HepG2 (cell line): ENCODE measurements at regions not wholly inside any gene's neighbourhood (a gene's known extent, or its start where the extent isn't known, plus 50 kb on each side); places are given as distances from the start of the nearest gene placed in this dataset.

Source experiments
- ATAC-seq: fragments of 200-7000 bp; cut with Tn5 transposase; 3 replicates; pipeline ENCODE4 v1.9.1; 2020; ENCODE audit warnings: mild to moderate bottlenecking, moderate library complexity
- BruUV-seq: library from RNA; stranded (reverse); fragments of 400-500 nt; replicated peaks from 2 replicates; lab custom pipeline; 2021; lab: Mats Ljungman, UMichigan
- CTCF ChIA-PET: fragments of 300-600 bp; formaldehyde crosslinking; extraction: SDS; loops from one replicate; lab custom pipeline; 2021; ENCODE audit warnings: low total read pairs, inconsistent platforms, low intra/inter-chr PET ratio; lab: Yijun Ruan, JAX
- POLR2A ChIA-PET: fragments of 350-600 bp; sonication (Branson Sonifier 250); formaldehyde crosslinking; loops from one replicate; lab custom pipeline; 2020; ENCODE audit warnings: antibody characterized with exemption, inconsistent platforms; lab: Yijun Ruan, JAX
- DNase-seq: peaks from one replicate; pipeline ENCODE4 v3.0.0-alpha.2; 2015; ENCODE audit warnings: low spot score
- FAIRE-seq: peaks from 3 replicates; lab custom pipeline; 2011; peaks lifted over from hg19 to GRCh38; lab: Jason Lieb, UNC
- H2AFZ ChIP-seq: one replicate; pipeline ENCODE4 v1.6.1; 2011; ENCODE audit warnings: low read length, inconsistent platforms
- H3K27ac ChIP-seq: fragments of 300-600 bp; 3 replicates; pipeline ENCODE4 v1.8.0; 2011; ENCODE audit warnings: mixed run types, mild to moderate bottlenecking, mixed read lengths, low read length, inconsistent platforms; ENCODE audit not compliant: insufficient read depth; ENCODE audit errors: extremely low read length
- H3K27me3 ChIP-seq, 2 experiments: fragments of 200-600 bp in 1 of 2; 2 replicates in 1 of 2; 3 replicates in 1 of 2; pipeline versions ENCODE4 v1.6.0 to v1.8.0; 2011; ENCODE audit warnings: low read length in 2 of 2, mild to moderate bottlenecking in 2 of 2, moderate library complexity in 2 of 2, inconsistent platforms in 1 of 2; ENCODE audit not compliant: insufficient read depth in 2 of 2, control insufficient read depth in 1 of 2
- H3K36me3 ChIP-seq, 2 experiments: fragments of 200-600 bp in 1 of 2; replicated peaks in 1 of 2; 2 replicates in 1 of 2; 3 replicates in 1 of 2; pipeline versions ENCODE4 v1.5.1 to v1.8.0; 2011; ENCODE audit warnings: low read length in 2 of 2, inconsistent platforms in 1 of 2; ENCODE audit not compliant: insufficient read depth in 2 of 2, control insufficient read depth in 1 of 2
- H3K4me1 ChIP-seq: 2 replicates; pipeline ENCODE4 v1.5.1; 2012; ENCODE audit warnings: low read length, inconsistent platforms; ENCODE audit not compliant: insufficient read depth
- H3K4me2 ChIP-seq: 2 replicates; pipeline ENCODE4 v1.6.0; 2011; ENCODE audit warnings: low read depth, low read length, inconsistent platforms
- H3K4me3 ChIP-seq, 3 experiments: fragments of 200-600 bp in 1 of 3; sonication (generic), shearing (Covaris generic) in 1 of 3; replicated peaks in 1 of 3; 2 replicates each; pipeline ENCODE4 v1.5.1; 2011 to 2016; ENCODE audit warnings: low read length in 3 of 3, inconsistent platforms in 2 of 3, low read depth in 2 of 3, mild to moderate bottlenecking in 2 of 3, control low read depth in 1 of 3, mixed read lengths in 1 of 3; ENCODE audit not compliant: insufficient read depth in 1 of 3
- H3K79me2 ChIP-seq: one replicate; pipeline ENCODE4 v1.6.1; 2011; ENCODE audit warnings: low read length, inconsistent platforms; ENCODE audit not compliant: insufficient read depth
- H3K9ac ChIP-seq: 2 replicates; pipeline ENCODE4 v1.6.0; 2011; ENCODE audit warnings: mild to moderate bottlenecking, low read depth, low read length, inconsistent platforms; ENCODE audit not compliant: insufficient read depth
- H3K9me3 ChIP-seq: 2 replicates; pipeline ENCODE4 v1.5.1; 2012; ENCODE audit warnings: mild to moderate bottlenecking, low read length
- H4K20me1 ChIP-seq: 2 replicates; pipeline ENCODE4 v1.6.0; 2011; ENCODE audit warnings: inconsistent platforms, mild to moderate bottlenecking, low read length, moderate library complexity; ENCODE audit not compliant: insufficient read depth
- ELF1 ChIP-seq: sonication (generic); formaldehyde crosslinking; IDR thresholded peaks from 2 replicates; pipeline ENCODE4 v1.4.0; 2020; ENCODE audit warnings: missing genetic modification reagents
- GATA4 ChIP-seq: sonication (generic); IDR thresholded peaks from 2 replicates; pipeline ENCODE4 v1.6.1; 2016; ENCODE audit warnings: antibody characterized with exemption, low read depth, borderline replicate concordance
- MTA3 ChIP-seq: sonication (generic); formaldehyde crosslinking; IDR thresholded peaks from 2 replicates; pipeline ENCODE4 v1.4.0; 2020; ENCODE audit warnings: missing genetic modification reagents
- NR2C2 ChIP-seq: sonication (generic); formaldehyde crosslinking; IDR thresholded peaks from 2 replicates; pipeline ENCODE4 v1.4.0; 2020; ENCODE audit warnings: missing genetic modification reagents, mild to moderate bottlenecking, moderate library complexity, borderline replicate concordance
- ONECUT2 ChIP-seq: sonication (generic); formaldehyde crosslinking; IDR thresholded peaks from 2 replicates; pipeline ENCODE4 v1.4.0; 2020; ENCODE audit warnings: missing genetic modification reagents
- POGZ ChIP-seq: sonication (generic); formaldehyde crosslinking; IDR thresholded peaks from 2 replicates; pipeline ENCODE4 v1.4.0; 2020; ENCODE audit warnings: mild to moderate bottlenecking, missing genetic modification reagents
- RXRB ChIP-seq: IDR thresholded peaks from 2 replicates; pipeline ENCODE4 v1.6.1; 2016; ENCODE audit warnings: borderline replicate concordance, missing genetic modification reagents, missing compliant biosample characterization
- TAF1 ChIP-seq: sonication (generic); formaldehyde crosslinking; IDR thresholded peaks from 2 replicates; pipeline ENCODE4 v1.4.0; 2020; ENCODE audit warnings: missing genetic modification reagents
- TBP ChIP-seq: sonication (generic); formaldehyde crosslinking; IDR thresholded peaks from 2 replicates; pipeline ENCODE4 v1.5.0; 2020; ENCODE audit warnings: missing genetic modification reagents
- ZBTB21 ChIP-seq: sonication (generic); formaldehyde crosslinking; IDR thresholded peaks from 2 replicates; pipeline ENCODE4 v1.4.0; 2020; ENCODE audit warnings: missing genetic modification reagents
- ZC3H13 ChIP-seq: sonication (generic); formaldehyde crosslinking; IDR thresholded peaks from 2 replicates; pipeline ENCODE4 v1.8.1; 2023; ENCODE audit warnings: mild to moderate bottlenecking, missing genetic modification reagents, moderate library complexity
- ZFP36L2 ChIP-seq: sonication (generic); formaldehyde crosslinking; IDR thresholded peaks from 2 replicates; pipeline ENCODE4 v1.4.0; 2020; ENCODE audit warnings: missing genetic modification reagents
- ZNF354B ChIP-seq: sonication (generic); formaldehyde crosslinking; IDR thresholded peaks from 2 replicates; pipeline ENCODE4 v1.8.0; 2022; ENCODE audit warnings: mild to moderate bottlenecking, missing genetic modification reagents
- ZNF530 ChIP-seq: sonication (generic); formaldehyde crosslinking; IDR thresholded peaks from 2 replicates; pipeline ENCODE4 v1.5.0; 2020; ENCODE audit warnings: low read depth, mild to moderate bottlenecking, missing genetic modification reagents
- ZNF614 ChIP-seq: IDR thresholded peaks from 2 replicates; pipeline ENCODE4 v1.6.1; 2018; ENCODE audit warnings: missing biosample characterization, missing genetic modification reagents, inconsistent platforms, borderline replicate concordance
- ZNF816 ChIP-seq: sonication (generic); formaldehyde crosslinking; IDR thresholded peaks from 2 replicates; pipeline ENCODE4 v1.8.0; 2022; ENCODE audit warnings: missing genetic modification reagents, mild to moderate bottlenecking, borderline replicate concordance
- WGBS: methylation state at CpG from one replicate; pipeline ENCODE4 v1.1.6; 2017; ENCODE audit warnings: low lambda C conversion rate; 5-methylcytosine and 5-hydroxymethylcytosine counted together
- in situ Hi-C: cut with HindIII; loops from 2 replicates; pipeline ENCODE4 v1.10.0; 2017; ENCODE audit warnings: low pct_unique_long_range_greater_than_20kb; ENCODE audit not compliant: extremely low pct_ligation_motif_present
- intact Hi-C: fragments of 100-400 bp; cut with micrococcal nuclease; formaldehyde crosslinking; loops from one replicate; pipeline ENCODE4 v1.10.0; 2022; ENCODE audit not compliant: unreplicated experiment
- TF ChIP-seq, protein P1 (sequence below): sonication (generic); formaldehyde crosslinking; IDR thresholded peaks from 2 replicates; pipeline ENCODE4 v1.8.1; 2023; ENCODE audit warnings: mild to moderate bottlenecking, missing genetic modification reagents
- TF ChIP-seq, protein P2 (sequence below): sonication (generic); formaldehyde crosslinking; IDR thresholded peaks from 2 replicates; pipeline ENCODE4 v1.4.0; 2020; ENCODE audit warnings: mild to moderate bottlenecking, missing genetic modification reagents
- TF ChIP-seq, protein P3 (sequence below), 2 experiments: sonication (generic) in 1 of 2; formaldehyde crosslinking in 1 of 2; IDR thresholded peaks; 2 replicates each; pipeline versions ENCODE4 v1.5.1 to v1.6.1; 2011 to 2020; ENCODE audit warnings: borderline replicate concordance in 1 of 2, low read depth in 1 of 2, low read length in 1 of 2, mild to moderate bottlenecking in 1 of 2, missing genetic modification reagents in 1 of 2, moderate library complexity in 1 of 2
- TF ChIP-seq, protein P4 (sequence below): IDR thresholded peaks from 2 replicates; pipeline ENCODE4 v1.6.1; 2016; ENCODE audit warnings: mild to moderate bottlenecking, missing biosample characterization, missing genetic modification reagents

DNA sequence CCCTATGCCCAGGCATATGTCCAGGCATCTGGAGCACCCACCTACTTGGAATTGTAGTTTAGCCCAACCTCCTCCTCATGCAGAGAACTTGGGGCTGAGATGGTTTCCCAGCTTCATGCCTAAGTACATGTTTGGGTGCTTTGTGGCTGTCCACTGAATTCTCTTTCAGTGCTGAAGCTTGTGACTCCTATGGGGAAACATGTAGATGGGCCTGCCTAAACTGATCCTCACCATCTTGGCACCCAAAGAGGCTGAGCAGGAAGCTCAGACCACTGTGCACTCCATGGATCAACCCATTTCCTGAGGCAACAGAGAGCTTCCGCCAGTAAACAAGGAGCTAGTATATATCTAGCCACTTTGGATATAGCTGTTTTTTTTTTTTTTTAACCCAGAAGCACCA lies 2733.7 kb downstream of the PCDH7 start:
- no peaks in the 10 kb centered on the region for H3K79me2 ChIP-seq
- FAIRE-seq (no peak), ATAC-seq (no peak), DNase-seq (no peak)
- BruUV-seq, result no TSS peak
- CTCF ChIA-PET, result no interaction called here
- H3K27ac ChIP-seq, result no peak overlapping the region
- no peaks in the 10 kb centered on the region for H4K20me1 ChIP-seq
- WGBS, result 11% methylated on average over 1 of the region's 1 CpG
- no peaks in the 10 kb centered on the region for H3K36me3 ChIP-seq
- no peaks in the 10 kb centered on the region for H3K27me3 ChIP-seq
- H3K9me3 ChIP-seq, result peaks cover 57% of the 10 kb centered on the region
- POLR2A ChIA-PET, result no interaction called here
- no peak overlapping the region for H3K4me2 ChIP-seq
- in situ Hi-C loops (no loop called here), intact Hi-C loops (no loop called here)
- TF ChIP-seq ZNF816 (CRISPR knock-in tag), result no peak
- no peak for TF ChIP-seq RXRB (CRISPR knock-in tag)
- TF ChIP-seq, protein P1, sequence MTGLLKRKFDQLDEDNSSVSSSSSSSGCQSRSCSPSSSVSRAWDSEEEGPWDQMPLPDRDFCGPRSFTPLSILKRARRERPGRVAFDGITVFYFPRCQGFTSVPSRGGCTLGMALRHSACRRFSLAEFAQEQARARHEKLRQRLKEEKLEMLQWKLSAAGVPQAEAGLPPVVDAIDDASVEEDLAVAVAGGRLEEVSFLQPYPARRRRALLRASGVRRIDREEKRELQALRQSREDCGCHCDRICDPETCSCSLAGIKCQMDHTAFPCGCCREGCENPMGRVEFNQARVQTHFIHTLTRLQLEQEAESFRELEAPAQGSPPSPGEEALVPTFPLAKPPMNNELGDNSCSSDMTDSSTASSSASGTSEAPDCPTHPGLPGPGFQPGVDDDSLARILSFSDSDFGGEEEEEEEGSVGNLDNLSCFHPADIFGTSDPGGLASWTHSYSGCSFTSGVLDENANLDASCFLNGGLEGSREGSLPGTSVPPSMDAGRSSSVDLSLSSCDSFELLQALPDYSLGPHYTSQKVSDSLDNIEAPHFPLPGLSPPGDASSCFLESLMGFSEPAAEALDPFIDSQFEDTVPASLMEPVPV, result no peak
- TF ChIP-seq NR2C2, result no peak
- TF ChIP-seq ZNF354B (CRISPR knock-in tag), result no peak
- TF ChIP-seq ZNF614 (CRISPR knock-in tag), result no peak
- no peak for TF ChIP-seq ELF1 (CRISPR knock-in tag)
- no peak for TF ChIP-seq ZNF530 (CRISPR knock-in tag)
- TF ChIP-seq, protein P2, sequence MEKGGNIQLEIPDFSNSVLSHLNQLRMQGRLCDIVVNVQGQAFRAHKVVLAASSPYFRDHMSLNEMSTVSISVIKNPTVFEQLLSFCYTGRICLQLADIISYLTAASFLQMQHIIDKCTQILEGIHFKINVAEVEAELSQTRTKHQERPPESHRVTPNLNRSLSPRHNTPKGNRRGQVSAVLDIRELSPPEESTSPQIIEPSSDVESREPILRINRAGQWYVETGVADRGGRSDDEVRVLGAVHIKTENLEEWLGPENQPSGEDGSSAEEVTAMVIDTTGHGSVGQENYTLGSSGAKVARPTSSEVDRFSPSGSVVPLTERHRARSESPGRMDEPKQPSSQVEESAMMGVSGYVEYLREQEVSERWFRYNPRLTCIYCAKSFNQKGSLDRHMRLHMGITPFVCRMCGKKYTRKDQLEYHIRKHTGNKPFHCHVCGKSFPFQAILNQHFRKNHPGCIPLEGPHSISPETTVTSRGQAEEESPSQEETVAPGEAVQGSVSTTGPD, result no peak
- no peak for TF ChIP-seq ZFP36L2 (CRISPR knock-in tag)
- no peak for TF ChIP-seq ZBTB21 (CRISPR knock-in tag)
- no peak for TF ChIP-seq TBP
- no peak for TF ChIP-seq ONECUT2 (CRISPR knock-in tag)
- no peak for TF ChIP-seq MTA3
- no peak for TF ChIP-seq ZC3H13 (CRISPR knock-in tag)
- TF ChIP-seq TAF1 (CRISPR knock-in tag), result no peak
- TF ChIP-seq, protein P3, sequence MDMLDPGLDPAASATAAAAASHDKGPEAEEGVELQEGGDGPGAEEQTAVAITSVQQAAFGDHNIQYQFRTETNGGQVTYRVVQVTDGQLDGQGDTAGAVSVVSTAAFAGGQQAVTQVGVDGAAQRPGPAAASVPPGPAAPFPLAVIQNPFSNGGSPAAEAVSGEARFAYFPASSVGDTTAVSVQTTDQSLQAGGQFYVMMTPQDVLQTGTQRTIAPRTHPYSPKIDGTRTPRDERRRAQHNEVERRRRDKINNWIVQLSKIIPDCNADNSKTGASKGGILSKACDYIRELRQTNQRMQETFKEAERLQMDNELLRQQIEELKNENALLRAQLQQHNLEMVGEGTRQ (IDR thresholded peaks at IDR 0.05; ENCODE audit: low read depth, low read length), result no peak
- TF ChIP-seq, protein P3 (CRISPR knock-in tag; IDR thresholded peaks at IDR 0.05; ENCODE audit: borderline replicate concordance), result no peak
- TF ChIP-seq, protein P4, sequence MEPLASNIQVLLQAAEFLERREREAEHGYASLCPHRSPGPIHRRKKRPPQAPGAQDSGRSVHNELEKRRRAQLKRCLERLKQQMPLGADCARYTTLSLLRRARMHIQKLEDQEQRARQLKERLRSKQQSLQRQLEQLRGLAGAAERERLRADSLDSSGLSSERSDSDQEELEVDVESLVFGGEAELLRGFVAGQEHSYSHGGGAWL, result no peak
- no peak for TF ChIP-seq POGZ (CRISPR knock-in tag)
- TF ChIP-seq GATA4, result no peak
- no peaks in the 10 kb centered on the region for H3K4me1 ChIP-seq
- no peak overlapping the region for H2AFZ ChIP-seq
- no peak overlapping the region for H3K4me3 ChIP-seq
- H3K9ac ChIP-seq, result no peak overlapping the region
